ENCODE measurements at regions not wholly inside any gene's neighbourhood (a gene's known extent, or its start where the extent isn't known, plus 50 kb on each side); places are given as distances from the start of the nearest gene placed in this dataset.

DNA sequence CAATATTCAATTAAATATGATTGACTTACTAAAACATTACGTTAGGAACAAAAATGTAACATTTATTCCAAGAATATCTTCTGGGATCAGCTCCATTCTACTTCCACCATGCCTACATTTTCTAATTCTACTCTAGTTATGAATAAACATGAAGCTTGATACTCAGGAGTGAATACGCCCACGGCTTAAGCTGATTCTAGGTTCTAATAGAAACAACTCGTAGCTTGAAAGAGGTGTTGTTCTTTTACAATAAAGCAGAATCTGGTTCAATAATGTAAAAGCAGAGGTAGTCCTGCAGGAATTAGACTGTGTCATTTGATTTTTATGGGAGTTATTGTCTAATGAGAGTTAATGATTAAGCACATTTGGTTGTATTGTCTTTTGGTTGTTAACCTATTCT is 107.3 kb upstream of the OLIG3 start:
- ATAC-seq = no peak

DNA sequence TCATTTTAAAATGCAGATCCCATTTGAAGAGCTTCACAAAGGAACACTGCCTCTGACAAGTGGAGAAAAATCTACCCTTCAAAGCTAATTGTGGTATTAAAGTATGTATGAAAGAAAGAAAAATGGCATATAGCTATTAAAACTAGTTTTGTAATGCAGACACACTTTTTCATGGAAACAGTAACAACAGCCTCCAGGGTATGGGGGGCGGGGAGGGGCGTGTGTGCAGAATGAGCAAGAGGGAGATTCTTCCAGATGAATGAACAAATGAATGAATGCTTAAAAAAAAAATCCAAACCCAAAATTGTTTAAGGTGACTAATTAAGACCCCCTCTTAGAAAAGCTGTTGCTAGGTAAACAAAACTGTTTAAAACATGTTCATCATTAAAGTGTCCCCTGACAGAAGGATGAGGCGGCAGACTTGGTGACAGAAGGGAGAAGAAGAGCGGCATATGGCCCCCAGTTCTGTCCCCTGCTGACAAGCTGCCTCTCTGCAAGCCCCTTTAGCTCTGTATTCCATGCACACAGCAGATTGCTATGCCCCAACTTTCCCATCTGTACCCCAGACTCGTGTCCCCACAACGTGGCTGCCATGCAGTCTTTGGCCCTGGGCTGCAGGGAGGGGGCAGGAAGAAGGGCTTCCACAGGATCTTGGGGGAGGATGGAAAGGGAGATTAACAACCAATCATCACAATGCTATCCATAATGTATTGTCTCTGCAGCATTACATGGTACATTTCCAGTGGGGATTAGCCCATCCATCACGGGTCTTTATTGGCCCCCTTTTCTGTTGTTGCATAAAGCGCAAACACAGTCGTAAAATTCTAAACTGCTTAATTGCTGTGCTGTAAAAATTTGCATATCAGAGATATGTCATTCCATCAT is 108.4 kb upstream of the OLIG3 start:
- no peak for ATAC-seq
- TF ChIP-seq ZFP30 (CRISPR knock-in tag; IDR thresholded peaks at IDR 0.05) (no peak), OSR1 (CRISPR knock-in tag; IDR thresholded peaks at IDR 0.05) (no peak), ZFP3 (CRISPR knock-in tag; IDR thresholded peaks at IDR 0.05) (no peak), ZNF70 (CRISPR knock-in tag; IDR thresholded peaks at IDR 0.05) (no peak)

More for the DNA sequence above, 107.3 kb upstream of the OLIG3 start:
- TF ChIP-seq TCF4 (CRISPR knock-in tag; IDR thresholded peaks at IDR 0.05; ENCODE audit: borderline replicate concordance) (no peak), ZC3H10 (CRISPR knock-in tag; IDR thresholded peaks at IDR 0.05) (no peak), BACH2 (CRISPR knock-in tag; IDR thresholded peaks at IDR 0.05; ENCODE audit: borderline replicate concordance) (no peak), SNAI2 (CRISPR knock-in tag; IDR thresholded peaks at IDR 0.05) (no peak), ZNF70 (CRISPR knock-in tag; IDR thresholded peaks at IDR 0.05) (no peak), ZFP30 (CRISPR knock-in tag; IDR thresholded peaks at IDR 0.05) (no peak), OSR1 (CRISPR knock-in tag; IDR thresholded peaks at IDR 0.05) (no peak)
- TF ChIP-seq, protein P1, sequence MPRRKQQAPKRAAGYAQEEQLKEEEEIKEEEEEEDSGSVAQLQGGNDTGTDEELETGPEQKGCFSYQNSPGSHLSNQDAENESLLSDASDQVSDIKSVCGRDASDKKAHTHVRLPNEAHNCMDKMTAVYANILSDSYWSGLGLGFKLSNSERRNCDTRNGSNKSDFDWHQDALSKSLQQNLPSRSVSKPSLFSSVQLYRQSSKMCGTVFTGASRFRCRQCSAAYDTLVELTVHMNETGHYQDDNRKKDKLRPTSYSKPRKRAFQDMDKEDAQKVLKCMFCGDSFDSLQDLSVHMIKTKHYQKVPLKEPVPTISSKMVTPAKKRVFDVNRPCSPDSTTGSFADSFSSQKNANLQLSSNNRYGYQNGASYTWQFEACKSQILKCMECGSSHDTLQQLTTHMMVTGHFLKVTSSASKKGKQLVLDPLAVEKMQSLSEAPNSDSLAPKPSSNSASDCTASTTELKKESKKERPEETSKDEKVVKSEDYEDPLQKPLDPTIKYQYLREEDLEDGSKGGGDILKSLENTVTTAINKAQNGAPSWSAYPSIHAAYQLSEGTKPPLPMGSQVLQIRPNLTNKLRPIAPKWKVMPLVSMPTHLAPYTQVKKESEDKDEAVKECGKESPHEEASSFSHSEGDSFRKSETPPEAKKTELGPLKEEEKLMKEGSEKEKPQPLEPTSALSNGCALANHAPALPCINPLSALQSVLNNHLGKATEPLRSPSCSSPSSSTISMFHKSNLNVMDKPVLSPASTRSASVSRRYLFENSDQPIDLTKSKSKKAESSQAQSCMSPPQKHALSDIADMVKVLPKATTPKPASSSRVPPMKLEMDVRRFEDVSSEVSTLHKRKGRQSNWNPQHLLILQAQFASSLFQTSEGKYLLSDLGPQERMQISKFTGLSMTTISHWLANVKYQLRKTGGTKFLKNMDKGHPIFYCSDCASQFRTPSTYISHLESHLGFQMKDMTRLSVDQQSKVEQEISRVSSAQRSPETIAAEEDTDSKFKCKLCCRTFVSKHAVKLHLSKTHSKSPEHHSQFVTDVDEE (CRISPR knock-in tag; IDR thresholded peaks at IDR 0.05) = no peak
- TF ChIP-seq, protein P2, sequence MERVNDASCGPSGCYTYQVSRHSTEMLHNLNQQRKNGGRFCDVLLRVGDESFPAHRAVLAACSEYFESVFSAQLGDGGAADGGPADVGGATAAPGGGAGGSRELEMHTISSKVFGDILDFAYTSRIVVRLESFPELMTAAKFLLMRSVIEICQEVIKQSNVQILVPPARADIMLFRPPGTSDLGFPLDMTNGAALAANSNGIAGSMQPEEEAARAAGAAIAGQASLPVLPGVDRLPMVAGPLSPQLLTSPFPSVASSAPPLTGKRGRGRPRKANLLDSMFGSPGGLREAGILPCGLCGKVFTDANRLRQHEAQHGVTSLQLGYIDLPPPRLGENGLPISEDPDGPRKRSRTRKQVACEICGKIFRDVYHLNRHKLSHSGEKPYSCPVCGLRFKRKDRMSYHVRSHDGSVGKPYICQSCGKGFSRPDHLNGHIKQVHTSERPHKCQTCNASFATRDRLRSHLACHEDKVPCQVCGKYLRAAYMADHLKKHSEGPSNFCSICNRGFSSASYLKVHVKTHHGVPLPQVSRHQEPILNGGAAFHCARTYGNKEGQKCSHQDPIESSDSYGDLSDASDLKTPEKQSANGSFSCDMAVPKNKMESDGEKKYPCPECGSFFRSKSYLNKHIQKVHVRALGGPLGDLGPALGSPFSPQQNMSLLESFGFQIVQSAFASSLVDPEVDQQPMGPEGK (CRISPR knock-in tag; IDR thresholded peaks at IDR 0.05; ENCODE audit: borderline replicate concordance) = no peak
- TF ChIP-seq, protein P3, sequence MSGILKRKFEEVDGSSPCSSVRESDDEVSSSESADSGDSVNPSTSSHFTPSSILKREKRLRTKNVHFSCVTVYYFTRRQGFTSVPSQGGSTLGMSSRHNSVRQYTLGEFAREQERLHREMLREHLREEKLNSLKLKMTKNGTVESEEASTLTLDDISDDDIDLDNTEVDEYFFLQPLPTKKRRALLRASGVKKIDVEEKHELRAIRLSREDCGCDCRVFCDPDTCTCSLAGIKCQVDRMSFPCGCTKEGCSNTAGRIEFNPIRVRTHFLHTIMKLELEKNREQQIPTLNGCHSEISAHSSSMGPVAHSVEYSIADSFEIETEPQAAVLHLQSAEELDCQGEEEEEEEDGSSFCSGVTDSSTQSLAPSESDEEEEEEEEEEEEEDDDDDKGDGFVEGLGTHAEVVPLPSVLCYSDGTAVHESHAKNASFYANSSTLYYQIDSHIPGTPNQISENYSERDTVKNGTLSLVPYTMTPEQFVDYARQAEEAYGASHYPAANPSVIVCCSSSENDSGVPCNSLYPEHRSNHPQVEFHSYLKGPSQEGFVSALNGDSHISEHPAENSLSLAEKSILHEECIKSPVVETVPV (CRISPR knock-in tag; IDR thresholded peaks at IDR 0.05) = no peak
- TF ChIP-seq, protein P4, sequence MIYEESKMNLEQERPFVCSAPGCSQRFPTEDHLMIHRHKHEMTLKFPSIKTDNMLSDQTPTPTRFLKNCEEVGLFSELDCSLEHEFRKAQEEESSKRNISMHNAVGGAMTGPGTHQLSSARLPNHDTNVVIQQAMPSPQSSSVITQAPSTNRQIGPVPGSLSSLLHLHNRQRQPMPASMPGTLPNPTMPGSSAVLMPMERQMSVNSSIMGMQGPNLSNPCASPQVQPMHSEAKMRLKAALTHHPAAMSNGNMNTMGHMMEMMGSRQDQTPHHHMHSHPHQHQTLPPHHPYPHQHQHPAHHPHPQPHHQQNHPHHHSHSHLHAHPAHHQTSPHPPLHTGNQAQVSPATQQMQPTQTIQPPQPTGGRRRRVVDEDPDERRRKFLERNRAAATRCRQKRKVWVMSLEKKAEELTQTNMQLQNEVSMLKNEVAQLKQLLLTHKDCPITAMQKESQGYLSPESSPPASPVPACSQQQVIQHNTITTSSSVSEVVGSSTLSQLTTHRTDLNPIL (CRISPR knock-in tag; IDR thresholded peaks at IDR 0.05; ENCODE audit: low read depth) = no peak

DNA sequence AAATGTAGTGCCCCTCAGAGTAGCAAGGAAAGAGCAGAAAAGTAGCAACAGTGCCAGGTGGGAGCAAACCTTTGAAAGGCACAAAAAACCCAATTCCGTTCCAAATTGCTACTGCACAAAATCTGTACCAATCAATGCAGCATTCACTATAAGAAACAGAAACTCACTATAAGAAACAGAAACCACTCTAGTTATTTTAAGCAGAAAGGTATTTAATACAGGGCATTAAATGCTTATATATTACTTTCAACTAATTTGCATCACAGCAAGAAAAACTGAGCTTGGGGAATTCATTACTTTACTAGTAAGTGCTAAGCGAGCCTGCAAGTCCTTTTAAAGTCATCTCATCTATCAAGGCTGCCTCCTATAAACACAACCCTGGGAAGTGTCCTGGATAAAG is 116.5 kb upstream of the OLIG3 start:
- TF ChIP-seq SNAI2 (CRISPR knock-in tag; IDR thresholded peaks at IDR 0.05) = no peak
- no peak for TF ChIP-seq PPARA (CRISPR knock-in tag; IDR thresholded peaks at IDR 0.05; ENCODE audit: borderline replicate concordance)
- no peak for TF ChIP-seq ZNF8 (CRISPR knock-in tag; IDR thresholded peaks at IDR 0.05)
- no peak for TF ChIP-seq ZFP30 (CRISPR knock-in tag; IDR thresholded peaks at IDR 0.05)
- no peak for TF ChIP-seq ARNTL (CRISPR knock-in tag; IDR thresholded peaks at IDR 0.05; ENCODE audit: borderline replicate concordance, low read depth)
- no peak for TF ChIP-seq ZNF565 (CRISPR knock-in tag; conservative IDR thresholded peaks at IDR 0.05; ENCODE audit: low read depth)
- TF ChIP-seq TOX (CRISPR knock-in tag; IDR thresholded peaks at IDR 0.05; ENCODE audit: borderline replicate concordance) = no peak
- no peak for TF ChIP-seq ZFP3 (CRISPR knock-in tag; IDR thresholded peaks at IDR 0.05)
- no peak for TF ChIP-seq TCF4 (CRISPR knock-in tag; IDR thresholded peaks at IDR 0.05; ENCODE audit: borderline replicate concordance)
- no peak for TF ChIP-seq RARB (CRISPR knock-in tag; IDR thresholded peaks at IDR 0.05)
- TF ChIP-seq, protein P1 (CRISPR knock-in tag; IDR thresholded peaks at IDR 0.05) = no peak
- TF ChIP-seq, protein P3 (CRISPR knock-in tag; IDR thresholded peaks at IDR 0.05) = no peak
- TF ChIP-seq ZNF70 (CRISPR knock-in tag; IDR thresholded peaks at IDR 0.05) = no peak
- no peak for TF ChIP-seq ZC3H10 (CRISPR knock-in tag; IDR thresholded peaks at IDR 0.05)
- TF ChIP-seq BACH2 (CRISPR knock-in tag; IDR thresholded peaks at IDR 0.05; ENCODE audit: borderline replicate concordance) = no peak
- no peak for ATAC-seq
